ENCODE measurements at regions not wholly inside any gene's neighbourhood (a gene's known extent, or its start where the extent isn't known, plus 50 kb on each side); places are given as distances from the start of the nearest gene placed in this dataset.

- TF ChIP-seq HDAC6 (IDR thresholded peaks at IDR 0.05; ENCODE audit: low read depth, low read length) (no peak), USF2 (IDR thresholded peaks at IDR 0.05; ENCODE audit: low read length) (no peak), ATF2 (IDR thresholded peaks at IDR 0.05; ENCODE audit: low read length) (no peak), BCL11A (IDR thresholded peaks at IDR 0.05; ENCODE audit: low read depth in 2 of 2, low read length in 2 of 2) (no peak), CTBP2 (IDR thresholded peaks at IDR 0.05; ENCODE audit: borderline replicate concordance, insufficient read depth, insufficient read length, low read length) (no peak), TEAD4 (IDR thresholded peaks at IDR 0.05; ENCODE audit: low read depth, low read length) (no peak), SIRT6 (IDR thresholded peaks at IDR 0.05; ENCODE audit: low read length) (no peak), ZNF274 (IDR thresholded peaks at IDR 0.05; ENCODE audit: borderline replicate concordance, extremely low read depth, low read length) (no peak), POLR2A (IDR thresholded peaks at IDR 0.05; ENCODE audit: control extremely low read depth in 1 of 2, low read depth in 2 of 2, low read length in 2 of 2) (no peak), PHF8 (conservative IDR thresholded peaks at IDR 0.05; ENCODE audit: low read depth, low read length) (no peak), CBX8 (IDR thresholded peaks at IDR 0.05; ENCODE audit: borderline replicate concordance, low read depth, low read length) (no peak), MAFK (IDR thresholded peaks at IDR 0.05; ENCODE audit: low read depth, low read length) (no peak)
These were observed 168.8 kb downstream of the CYLD start (continued) for GRCh38 chr16:50910736-50911100.
